ENCODE measurements at regions not wholly inside any gene's neighbourhood (a gene's known extent, or its start where the extent isn't known, plus 50 kb on each side); places are given as distances from the start of the nearest gene placed in this dataset.

DNA sequence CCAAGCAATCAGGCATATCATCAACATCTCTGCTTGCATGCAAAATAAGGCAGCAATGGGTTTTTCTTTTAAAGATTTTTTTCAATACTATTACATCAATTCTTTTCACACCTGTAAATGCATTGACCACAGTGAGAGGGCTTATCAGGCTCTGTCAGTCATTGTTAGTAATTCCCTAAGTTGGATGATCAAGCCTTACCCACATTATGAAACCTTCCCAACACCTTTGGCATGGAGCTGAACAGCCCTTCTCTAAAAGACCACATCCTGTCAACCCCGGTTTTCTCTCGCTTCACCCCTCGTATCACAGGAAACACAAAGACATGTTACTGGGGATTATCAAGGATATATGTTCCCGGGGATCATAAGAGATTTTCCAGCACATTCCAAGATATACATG is 135.2 kb upstream of the SLC24A5 start:
- DNase-seq (ENCODE audit: low spot score): no peak
- intact Hi-C loops (cut with DNase I): loop anchor here (5.0 kb wide), 2 partner anchors 273 to 478 kb away; no protein-coding TSS in a partner anchor

GRCh38 chr15:47987461-47987860 is 133.3 kb upstream of the SLC24A5 start:
- intact Hi-C loops (cut with DNase I): loop anchor here (5.0 kb wide), 2 partner anchors 275 to 480 kb away; no protein-coding TSS in a partner anchor
- no peak for DNase-seq (ENCODE audit: low spot score)

- intact Hi-C loops (cut with DNase I): loop anchor here (2.0 to 5.0 kb wide), 4 partner anchors 276 to 793 kb away; no protein-coding TSS in a partner anchor
- no peak for DNase-seq (ENCODE audit: low spot score)
Measured at GRCh38 chr15:47987908-47988532, 132.8 kb upstream of the SLC24A5 start.

DNA sequence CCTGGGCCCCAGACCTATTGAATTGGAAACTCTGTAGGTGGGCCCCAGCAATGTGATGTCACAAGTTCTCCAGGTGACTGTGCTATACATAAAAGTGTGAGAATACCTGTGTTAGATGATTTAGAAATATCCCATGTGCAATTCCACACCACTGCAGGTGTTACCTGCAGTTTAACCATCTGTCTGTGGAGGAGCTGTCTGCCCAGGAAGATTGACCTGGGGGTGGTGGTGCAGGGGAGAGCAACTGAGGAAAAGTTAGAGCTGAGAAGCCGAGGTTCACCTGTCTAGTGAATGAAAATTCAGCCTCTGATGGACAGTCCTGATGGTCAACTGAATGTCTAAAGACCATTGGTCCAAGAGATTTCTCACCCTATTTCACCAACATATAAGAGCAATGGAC is 132.2 kb upstream of the SLC24A5 start:
- no peak for DNase-seq (ENCODE audit: low spot score)
- intact Hi-C loops (cut with DNase I): loop anchor here (2.0 to 5.0 kb wide), 4 partner anchors 276 to 794 kb away; no protein-coding TSS in a partner anchor

- no peak for DNase-seq (ENCODE audit: low spot score)
- intact Hi-C loops (cut with DNase I): no loop called here
Measured at GRCh38 chr15:47990821-47991220, 130.0 kb upstream of the SLC24A5 start.

GRCh38 chr15:47991357-47991756 is 129.4 kb upstream of the SLC24A5 start:
- intact Hi-C loops (cut with DNase I): no loop called here
- no peak for DNase-seq (ENCODE audit: low spot score)

GRCh38 chr15:47993051-47993450 is 127.7 kb upstream of the SLC24A5 start:
- DNase-seq (ENCODE audit: low spot score): no peak
- intact Hi-C loops (cut with DNase I): no loop called here

- intact Hi-C loops (cut with DNase I): no loop called here
- no peak for DNase-seq (ENCODE audit: low spot score)
Measured at GRCh38 chr15:47997195-47998080, 123.4 kb upstream of the SLC24A5 start.

GRCh38 chr15:47998619-47999019 is 122.2 kb upstream of the SLC24A5 start:
- intact Hi-C loops (cut with DNase I): no loop called here
- no peak for DNase-seq (ENCODE audit: low spot score)

DNA sequence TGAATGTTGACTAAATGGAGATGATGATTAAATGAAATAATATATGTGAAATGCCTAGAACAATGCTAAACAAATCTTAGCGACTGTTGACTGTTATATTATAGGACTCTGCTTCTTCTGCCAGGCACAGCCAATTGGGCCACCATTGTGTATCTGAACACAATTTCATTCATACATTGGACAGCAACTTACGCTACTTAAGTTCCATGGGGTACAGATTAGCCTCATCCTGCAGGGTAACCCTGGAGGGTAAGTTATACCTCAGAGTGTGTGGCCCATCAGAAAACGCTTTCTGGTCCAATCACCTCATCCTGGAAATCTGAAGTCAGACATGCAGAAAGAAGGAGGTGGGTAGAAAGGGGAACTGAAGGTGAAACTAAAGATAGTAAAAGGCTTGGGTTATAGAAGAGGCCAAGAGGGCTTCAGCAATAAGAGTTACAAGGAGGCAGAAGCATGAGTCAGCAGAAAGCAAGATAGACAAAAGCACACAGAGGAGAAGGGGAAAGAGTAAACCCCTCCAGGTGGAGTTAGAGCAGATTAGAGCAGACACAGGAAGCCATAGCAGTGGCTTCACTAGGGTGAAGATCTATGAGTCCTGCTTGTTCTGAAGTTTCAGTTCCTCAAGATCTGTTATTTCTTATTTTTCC is 119.3 kb upstream of the SLC24A5 start:
- DNase-seq (ENCODE audit: low spot score): no peak
- intact Hi-C loops (cut with DNase I): no loop called here

- intact Hi-C loops (cut with DNase I): no loop called here
- DNase-seq (ENCODE audit: low spot score): no peak
Measured at GRCh38 chr15:48002767-48003166, 118.0 kb upstream of the SLC24A5 start.

GRCh38 chr15:48003441-48003840 is 117.3 kb upstream of the SLC24A5 start:
- no peak for DNase-seq (ENCODE audit: low spot score)
- intact Hi-C loops (cut with DNase I): no loop called here

DNA sequence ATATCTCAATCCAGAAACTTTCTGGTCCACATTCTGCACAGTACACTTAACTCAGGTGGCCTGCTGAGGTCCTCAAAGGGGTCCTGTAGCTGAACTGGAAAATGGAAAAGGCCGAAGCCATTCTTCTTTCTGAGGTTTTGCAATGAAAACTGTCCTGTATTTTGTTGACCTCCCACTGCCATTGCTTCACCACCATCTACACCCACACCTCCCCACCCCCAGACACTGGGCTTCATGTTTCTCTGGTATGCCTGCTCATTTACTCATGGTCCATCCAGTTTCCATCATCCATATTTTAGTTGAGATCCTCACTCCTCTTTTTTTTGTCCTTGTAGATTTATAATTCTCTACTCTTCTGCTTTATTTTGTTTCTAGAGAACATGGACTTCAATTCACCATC is 115.7 kb upstream of the SLC24A5 start:
- DNase-seq (ENCODE audit: low spot score): no peak
- intact Hi-C loops (cut with DNase I): no loop called here

- DNase-seq (ENCODE audit: low spot score): no peak
- intact Hi-C loops (cut with DNase I): no loop called here
Measured at GRCh38 chr15:48006031-48006511, 114.7 kb upstream of the SLC24A5 start.

- intact Hi-C loops (cut with DNase I): no loop called here
- no peak for DNase-seq (ENCODE audit: low spot score)
Measured at GRCh38 chr15:48010316-48010715, 110.5 kb upstream of the SLC24A5 start.

- intact Hi-C loops (cut with DNase I): no loop called here
- no peak for DNase-seq (ENCODE audit: low spot score)
Measured at GRCh38 chr15:48012191-48012590, 108.6 kb upstream of the SLC24A5 start.

- no peak for DNase-seq (ENCODE audit: low spot score)
- intact Hi-C loops (cut with DNase I): no loop called here
Measured at GRCh38 chr15:48016865-48017264, 103.9 kb upstream of the SLC24A5 start.

DNA sequence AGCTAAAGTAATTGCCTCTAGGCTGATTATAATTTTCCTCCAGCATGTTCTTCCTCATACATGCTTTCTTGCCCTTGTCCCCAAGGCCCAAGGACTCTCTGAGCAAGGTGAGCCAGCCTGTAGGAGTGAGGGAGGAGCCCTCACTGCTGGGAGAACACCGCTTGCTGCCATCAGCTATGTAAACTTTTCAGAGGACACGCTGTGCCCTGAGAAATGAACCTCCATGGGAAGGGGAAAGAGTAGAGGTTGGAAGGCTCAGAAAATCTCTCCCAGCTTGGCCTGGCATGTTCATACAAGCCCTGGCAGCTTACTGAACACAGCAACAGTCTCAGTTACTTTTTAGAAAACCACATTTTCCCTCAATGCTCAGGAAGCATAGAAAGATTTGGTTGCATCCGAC is 103.0 kb upstream of the SLC24A5 start:
- intact Hi-C loops (cut with DNase I): no loop called here
- DNase-seq (ENCODE audit: low spot score): no peak

DNA sequence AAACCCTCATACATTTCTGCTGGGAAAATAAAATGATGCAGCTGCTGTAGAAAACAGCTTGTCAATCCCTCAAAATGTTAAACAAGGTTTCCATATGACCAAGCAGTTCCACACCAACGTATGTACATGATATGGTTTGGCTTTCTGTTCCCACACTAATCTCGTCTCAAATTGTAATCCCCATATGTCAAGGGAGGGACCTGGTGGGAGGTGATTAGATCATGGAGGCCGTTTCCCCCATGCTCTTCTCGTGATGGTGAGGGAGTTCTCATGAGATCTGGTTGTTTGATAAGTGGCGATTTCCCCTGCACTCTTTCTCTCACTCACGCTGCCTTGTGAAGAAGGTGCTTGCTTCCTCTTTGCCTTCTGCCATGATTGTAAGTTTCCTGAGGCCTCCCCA is 100.6 kb upstream of the SLC24A5 start:
- no peak for DNase-seq (ENCODE audit: low spot score)
- intact Hi-C loops (cut with DNase I): no loop called here

DNA sequence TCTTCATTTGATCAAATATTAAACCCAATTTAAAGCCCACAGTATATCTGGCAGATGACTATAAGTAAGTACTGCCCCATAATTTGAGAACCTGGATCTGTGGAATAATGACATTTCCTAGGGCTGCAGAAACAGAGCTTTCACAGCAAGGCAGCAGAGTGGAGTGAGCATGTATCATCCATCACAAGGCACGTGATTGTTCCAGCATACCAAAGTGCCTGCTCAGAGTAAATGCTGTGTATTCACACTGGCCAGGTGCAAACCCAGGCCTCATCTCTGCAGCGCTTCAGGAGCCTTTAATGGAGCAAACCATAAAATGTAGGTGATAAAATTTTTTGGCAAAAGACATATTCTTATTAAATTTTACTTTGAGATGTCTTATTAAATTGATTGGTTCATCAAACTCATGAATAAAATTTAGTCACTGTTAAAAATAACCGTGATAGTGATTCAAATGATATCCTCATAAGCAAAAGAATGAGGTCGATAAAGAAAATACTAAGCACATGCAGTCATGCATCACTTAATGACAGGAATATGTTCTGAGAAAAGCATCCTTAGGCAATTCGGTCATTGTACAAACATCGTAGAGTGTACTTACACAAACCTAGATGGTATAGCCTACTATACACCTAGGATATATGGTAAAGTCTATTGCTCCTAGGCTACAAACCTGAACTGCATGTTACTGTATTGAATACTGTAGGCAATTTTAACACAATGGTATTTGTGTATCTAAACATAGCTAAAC is 99.3 kb upstream of the SLC24A5 start:
- intact Hi-C loops (cut with DNase I): no loop called here
- DNase-seq (ENCODE audit: low spot score): no peak

Data from cardiac septum (tissue), 1 donor.